ENCODE measurements at regions not wholly inside any gene's neighbourhood (a gene's known extent, or its start where the extent isn't known, plus 50 kb on each side); places are given as distances from the start of the nearest gene placed in this dataset.

GRCh38 chr9:82263619-82264018, 275.0 kb downstream of the SPATA31D1 start (continued):
- no peak for TF ChIP-seq ZBTB6 (tag by site-specific recombination; IDR thresholded peaks at IDR 0.05)
- peak; percentile 54 for TF ChIP-seq ZNF629 (tag by site-specific recombination; IDR thresholded peaks at IDR 0.05)
- no peak for TF ChIP-seq ZNF148 (tag by site-specific recombination; IDR thresholded peaks at IDR 0.05; ENCODE audit: borderline replicate concordance)

GRCh38 chr9:82271106-82271561, 282.6 kb downstream of the SPATA31D1 start:
- H3K4me1 ChIP-seq (ENCODE audit: control insufficient read depth, insufficient read depth, low read length), result no peaks in the 10 kb centered on the region
- H3K4me3 ChIP-seq (ENCODE audit: low read depth, low read length), result no peak overlapping the region
- no peak for TF ChIP-seq SCRT2 (tag by site-specific recombination; IDR thresholded peaks at IDR 0.05)
- TF ChIP-seq ZNF747 (tag by site-specific recombination; IDR thresholded peaks at IDR 0.05), result no peak
- TF ChIP-seq ZNF514 (tag by site-specific recombination; IDR thresholded peaks at IDR 0.05), result no peak
- no peak for TF ChIP-seq ZBTB7A (tag by site-specific recombination; IDR thresholded peaks at IDR 0.05; ENCODE audit: low read depth)
- no peak for TF ChIP-seq ZNF701 (tag by site-specific recombination; IDR thresholded peaks at IDR 0.05)
- no peak for TF ChIP-seq ZBTB48 (tag by site-specific recombination; IDR thresholded peaks at IDR 0.05)
- no peak for TF ChIP-seq ZBTB17 (tag by site-specific recombination; IDR thresholded peaks at IDR 0.05)
- TF ChIP-seq ZNF791 (tag by site-specific recombination; IDR thresholded peaks at IDR 0.05), result no peak
- TF ChIP-seq ZSCAN30 (tag by site-specific recombination; IDR thresholded peaks at IDR 0.05), result no peak
- ChIA-PET POLR2A (no interaction called here), CTCF (no interaction called here)
- no peaks in the 10 kb centered on the region for H3K9me3 ChIP-seq (ENCODE audit: control insufficient read depth, insufficient read depth, low read depth, low read length)
- H3K36me3 ChIP-seq (ENCODE audit: control insufficient read depth in 2 of 2, insufficient read depth in 1 of 2, low read length in 2 of 2), result no peaks in the 10 kb centered on the region
- no peak overlapping the region for H3K27ac ChIP-seq (ENCODE audit: extremely low read depth, low read depth, low read length)

GRCh38 chr9:82273121-82273520, 284.5 kb downstream of the SPATA31D1 start:
- H3K4me3 ChIP-seq (ENCODE audit: low read depth, low read length), result no peak overlapping the region
- H3K36me3 ChIP-seq (ENCODE audit: control insufficient read depth in 2 of 2, insufficient read depth in 1 of 2, low read length in 2 of 2), result no peaks in the 10 kb centered on the region
- ChIA-PET CTCF (interaction anchor here (0.6 kb wide), 1 partner anchor 424 kb away, joined by 3 read pairs; no protein-coding TSS in a partner anchor), POLR2A (no interaction called here)
- H3K4me1 ChIP-seq (ENCODE audit: control insufficient read depth, insufficient read depth, low read length), result no peaks in the 10 kb centered on the region
- no peak overlapping the region for H3K27ac ChIP-seq (ENCODE audit: extremely low read depth, low read depth, low read length)
- no peak for TF ChIP-seq ZBTB8A (tag by site-specific recombination; IDR thresholded peaks at IDR 0.05)
- no peak for TF ChIP-seq ZNF670 (tag by site-specific recombination; IDR thresholded peaks at IDR 0.05; ENCODE audit: low read depth)
- no peak for TF ChIP-seq ZNF610 (tag by site-specific recombination; IDR thresholded peaks at IDR 0.05; ENCODE audit: borderline replicate concordance)
- TF ChIP-seq ZNF48 (tag by site-specific recombination; IDR thresholded peaks at IDR 0.05), result no peak
- no peak for TF ChIP-seq GLIS1 (tag by site-specific recombination; IDR thresholded peaks at IDR 0.05)
- no peak for TF ChIP-seq PRDM10 (tag by site-specific recombination; IDR thresholded peaks at IDR 0.05)
- no peak for TF ChIP-seq KLF8 (tag by site-specific recombination; IDR thresholded peaks at IDR 0.05)
- no peak for TF ChIP-seq ZNF280D (tag by site-specific recombination; IDR thresholded peaks at IDR 0.05)
- no peak for TF ChIP-seq YY1 (tag by site-specific recombination; IDR thresholded peaks at IDR 0.05)
- TF ChIP-seq ZNF335 (tag by site-specific recombination; conservative IDR thresholded peaks at IDR 0.05), result no peak
- TF ChIP-seq ZNF629 (tag by site-specific recombination; IDR thresholded peaks at IDR 0.05), result no peak
- no peak for TF ChIP-seq ZNF791 (tag by site-specific recombination; IDR thresholded peaks at IDR 0.05)
- TF ChIP-seq SP7 (tag by site-specific recombination; IDR thresholded peaks at IDR 0.05), result no peak
- TF ChIP-seq ZNF202 (tag by site-specific recombination; IDR thresholded peaks at IDR 0.05; ENCODE audit: borderline replicate concordance), result no peak
- no peaks in the 10 kb centered on the region for H3K9me3 ChIP-seq (ENCODE audit: control insufficient read depth, insufficient read depth, low read depth, low read length)
